ENCODE measurements at regions not wholly inside any gene's neighbourhood (a gene's known extent, or its start where the extent isn't known, plus 50 kb on each side); places are given as distances from the start of the nearest gene placed in this dataset.

DNA sequence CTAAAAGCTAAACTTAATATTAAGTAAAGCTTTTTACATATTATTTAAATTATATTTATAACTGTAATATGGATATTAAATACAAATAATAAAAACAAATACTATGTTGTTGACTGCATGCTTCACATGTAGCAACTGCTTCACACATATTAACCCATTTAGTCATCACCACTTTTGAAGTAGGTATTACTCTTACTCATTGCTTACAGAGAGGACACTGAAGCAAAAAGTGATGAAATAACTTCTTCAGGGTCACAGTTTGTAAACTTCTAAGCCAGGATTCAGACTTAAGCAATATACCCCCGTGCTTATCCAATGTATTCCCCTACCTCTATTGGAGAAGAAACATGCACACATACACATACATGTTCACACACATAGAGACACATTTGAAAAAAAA is 166.6 kb downstream of the DKK2 start:
- no peak for TF ChIP-seq GATA2 (IDR thresholded peaks at IDR 0.05; ENCODE audit: low read depth, low read length)
- no peak for TF ChIP-seq GATA3 (IDR thresholded peaks at IDR 0.05; ENCODE audit: low read depth, low read length)

Data from SH-SY5Y (cell line).